Endothelial cell (in vitro differentiated cells): ENCODE measurements at regions not wholly inside any gene's neighbourhood (a gene's known extent, or its start where the extent isn't known, plus 50 kb on each side); places are given as distances from the start of the nearest gene placed in this dataset.

Experiments used
- DNase-seq: peaks from one replicate; pipeline ENCODE4 v3.0.0; 2021; ENCODE audit warnings: low spot score
- H3K27ac Mint-ChIP-seq: one replicate; pipeline ENCODE4 v1.8.0; 2021; ENCODE audit warnings: mixed read lengths, inconsistent platforms; ENCODE audit not compliant: unreplicated experiment
- H3K27me3 Mint-ChIP-seq: one replicate; pipeline ENCODE4 v1.8.0; 2021; ENCODE audit warnings: mild to moderate bottlenecking, moderate library complexity, mixed read lengths, inconsistent platforms; ENCODE audit not compliant: unreplicated experiment
- H3K36me3 Mint-ChIP-seq: one replicate; pipeline ENCODE4 v1.8.0; 2021; ENCODE audit warnings: mild to moderate bottlenecking, low read depth, mixed read lengths, inconsistent platforms; ENCODE audit not compliant: unreplicated experiment
- H3K4me1 Mint-ChIP-seq: one replicate; pipeline ENCODE4 v1.8.0; 2021; ENCODE audit warnings: mild to moderate bottlenecking, mixed read lengths, inconsistent platforms; ENCODE audit not compliant: unreplicated experiment
- H3K4me3 Mint-ChIP-seq: one replicate; pipeline ENCODE4 v1.8.0; 2021; ENCODE audit warnings: mild to moderate bottlenecking, mixed read lengths, inconsistent platforms; ENCODE audit not compliant: unreplicated experiment
- H3K9me3 Mint-ChIP-seq: one replicate; pipeline ENCODE4 v1.8.0; 2021; ENCODE audit warnings: mixed read lengths, inconsistent platforms; ENCODE audit not compliant: unreplicated experiment
- TF ChIP-seq, protein P1 (sequence below): fragments of 200-600 bp; sonication (generic); IDR thresholded peaks from one replicate; pipeline ENCODE4 v1.5.0; 2021; ENCODE audit warnings: antibody characterized with exemption; ENCODE audit not compliant: unreplicated experiment

GRCh38 chrX:1910207-1910470 lies 295.3 kb downstream of the ASMT start:
- peaks cover 5% of the 10 kb centered on the region for H3K27me3 Mint-ChIP-seq
- no peak for DNase-seq
- no peaks in the 10 kb centered on the region for H3K4me1 Mint-ChIP-seq
- peaks cover 10% of the 10 kb centered on the region for H3K9me3 Mint-ChIP-seq
- H3K27ac Mint-ChIP-seq, result no peak overlapping the region
- TF ChIP-seq, protein P1, sequence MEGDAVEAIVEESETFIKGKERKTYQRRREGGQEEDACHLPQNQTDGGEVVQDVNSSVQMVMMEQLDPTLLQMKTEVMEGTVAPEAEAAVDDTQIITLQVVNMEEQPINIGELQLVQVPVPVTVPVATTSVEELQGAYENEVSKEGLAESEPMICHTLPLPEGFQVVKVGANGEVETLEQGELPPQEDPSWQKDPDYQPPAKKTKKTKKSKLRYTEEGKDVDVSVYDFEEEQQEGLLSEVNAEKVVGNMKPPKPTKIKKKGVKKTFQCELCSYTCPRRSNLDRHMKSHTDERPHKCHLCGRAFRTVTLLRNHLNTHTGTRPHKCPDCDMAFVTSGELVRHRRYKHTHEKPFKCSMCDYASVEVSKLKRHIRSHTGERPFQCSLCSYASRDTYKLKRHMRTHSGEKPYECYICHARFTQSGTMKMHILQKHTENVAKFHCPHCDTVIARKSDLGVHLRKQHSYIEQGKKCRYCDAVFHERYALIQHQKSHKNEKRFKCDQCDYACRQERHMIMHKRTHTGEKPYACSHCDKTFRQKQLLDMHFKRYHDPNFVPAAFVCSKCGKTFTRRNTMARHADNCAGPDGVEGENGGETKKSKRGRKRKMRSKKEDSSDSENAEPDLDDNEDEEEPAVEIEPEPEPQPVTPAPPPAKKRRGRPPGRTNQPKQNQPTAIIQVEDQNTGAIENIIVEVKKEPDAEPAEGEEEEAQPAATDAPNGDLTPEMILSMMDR, result no peak
- H3K4me3 Mint-ChIP-seq, result no peak overlapping the region
- H3K36me3 Mint-ChIP-seq, result peaks cover 10% of the 10 kb centered on the region

- TF ChIP-seq, protein P1, result no peak
- no peak overlapping the region for H3K4me3 Mint-ChIP-seq
- peaks cover 14% of the 10 kb centered on the region for H3K9me3 Mint-ChIP-seq
- H3K27me3 Mint-ChIP-seq, result peaks cover 5% of the 10 kb centered on the region
- peaks cover 10% of the 10 kb centered on the region for H3K36me3 Mint-ChIP-seq
- H3K4me1 Mint-ChIP-seq, result no peaks in the 10 kb centered on the region
- H3K27ac Mint-ChIP-seq, result no peak overlapping the region
- DNase-seq, result no peak
Measured at GRCh38 chrX:1911401-1912128, 296.7 kb downstream of the ASMT start.

DNA sequence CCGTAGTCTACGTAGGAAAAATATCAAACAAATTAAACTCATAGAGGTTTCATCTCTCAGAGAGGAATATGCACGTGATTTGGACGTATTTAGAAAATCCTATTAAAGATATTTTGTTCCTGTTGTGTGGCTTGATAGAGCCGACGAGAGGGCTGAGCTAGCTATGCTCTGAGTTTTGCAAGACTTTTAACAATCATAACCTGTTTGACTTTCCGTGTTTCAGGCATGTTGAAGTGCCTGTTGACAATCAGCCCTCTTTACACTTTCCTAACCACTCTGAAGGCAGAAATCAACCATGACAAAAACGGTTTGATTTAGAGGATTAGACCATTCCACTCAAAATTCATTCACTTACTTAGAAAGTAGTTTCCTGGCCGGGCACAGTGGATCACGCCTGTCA lies 297.3 kb downstream of the ASMT start:
- Mint-ChIP-seq H3K27me3 (peaks cover 3% of the 10 kb centered on the region), H3K36me3 (peaks cover 10% of the 10 kb centered on the region), H3K27ac (no peak overlapping the region), H3K4me3 (no peak overlapping the region), H3K4me1 (no peaks in the 10 kb centered on the region), H3K9me3 (peaks cover 14% of the 10 kb centered on the region)
- no peak for DNase-seq
- TF ChIP-seq, protein P1, result no peak

GRCh38 chrX:1914606-1915365 lies 299.9 kb downstream of the ASMT start:
- H3K9me3 Mint-ChIP-seq, result peaks cover 9% of the 10 kb centered on the region
- peaks cover 10% of the 10 kb centered on the region for H3K36me3 Mint-ChIP-seq
- TF ChIP-seq, protein P1, result no peak
- DNase-seq, result no peak
- H3K4me3 Mint-ChIP-seq, result no peak overlapping the region
- H3K27me3 Mint-ChIP-seq, result peaks cover 3% of the 10 kb centered on the region
- H3K4me1 Mint-ChIP-seq, result no peaks in the 10 kb centered on the region
- H3K27ac Mint-ChIP-seq, result no peak overlapping the region

DNA sequence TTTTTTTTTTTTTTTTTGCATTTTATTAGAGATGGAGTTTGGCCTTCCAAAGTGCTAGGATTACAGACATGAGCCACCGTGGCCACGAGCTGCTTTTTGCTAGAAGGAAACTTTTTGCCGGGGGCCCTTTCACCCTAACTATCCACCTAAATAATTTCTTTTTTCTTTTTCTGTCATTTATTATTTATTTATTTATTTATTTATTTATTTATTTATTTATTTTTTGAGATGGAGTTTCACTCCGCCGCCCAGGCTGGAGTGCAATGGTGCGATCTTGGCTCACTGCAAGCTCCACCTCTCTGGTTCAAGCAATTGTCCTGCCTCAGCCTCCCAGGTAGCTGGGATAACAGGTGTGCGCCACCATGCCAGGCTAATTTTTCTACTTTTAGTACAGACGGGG lies 303.9 kb downstream of the ASMT start:
- peaks cover 2% of the 10 kb centered on the region for H3K27me3 Mint-ChIP-seq
- H3K9me3 Mint-ChIP-seq, result peaks cover 3% of the 10 kb centered on the region
- no peak for DNase-seq
- H3K27ac Mint-ChIP-seq, result no peak overlapping the region
- H3K4me1 Mint-ChIP-seq, result peaks cover 5% of the 10 kb centered on the region
- H3K4me3 Mint-ChIP-seq, result no peak overlapping the region
- TF ChIP-seq, protein P1, result no peak
- no peaks in the 10 kb centered on the region for H3K36me3 Mint-ChIP-seq
